Panc1 (cell line): ENCODE measurements at regions not wholly inside any gene's neighbourhood (a gene's known extent, or its start where the extent isn't known, plus 50 kb on each side); places are given as distances from the start of the nearest gene placed in this dataset.

Experiments
- ATAC-seq: fragments of 200-7000 bp; cut with Tn5 transposase; 2 replicates; pipeline ENCODE4 v1.9.1; 2020; ENCODE audit warnings: mild to moderate bottlenecking, moderate library complexity
- BruUV-seq: library from RNA; stranded (reverse); fragments of 400-500 nt; replicated peaks from 2 replicates; lab custom pipeline; 2021; lab: Mats Ljungman, UMichigan
- CTCF ChIA-PET: fragments of 300-600 bp; sonication (Branson Sonifier 250); formaldehyde crosslinking; loops from one replicate; lab custom pipeline; 2022; ENCODE audit warnings: antibody characterized with exemption; lab: Charles Lee
- POLR2A ChIA-PET: fragments of 300-600 bp; sonication (Branson Sonifier 250); formaldehyde crosslinking; loops from one replicate; lab custom pipeline; 2022; ENCODE audit warnings: antibody characterized with exemption; lab: Charles Lee
- DNase-seq: peaks from one replicate; pipeline ENCODE4 v3.0.0-alpha.2; 2010; ENCODE audit warnings: low read depth, low spot score
- H3K27ac ChIP-seq: 2 replicates; pipeline ENCODE4 v1.5.1; 2011; ENCODE audit warnings: mild to moderate bottlenecking, low read length, inconsistent platforms
- H3K27me3 ChIP-seq: fragments of 200-500 bp; sonication (Bioruptor generic); 2 replicates; pipeline ENCODE4 v1.6.0; 2014; ENCODE audit warnings: low read length, inconsistent platforms; ENCODE audit not compliant: control insufficient read depth, insufficient read depth
- H3K36me3 ChIP-seq: fragments of 200-500 bp; sonication (Bioruptor generic); 2 replicates; pipeline ENCODE4 v1.5.1; 2014; ENCODE audit warnings: inconsistent platforms, mild to moderate bottlenecking, low read length, moderate library complexity; ENCODE audit not compliant: control insufficient read depth, insufficient read depth
- H3K4me1 ChIP-seq: 2 replicates; pipeline ENCODE4 v1.5.1; 2011; ENCODE audit warnings: inconsistent platforms, mild to moderate bottlenecking, low read length, moderate library complexity; ENCODE audit not compliant: control insufficient read depth, insufficient read depth
- H3K4me3 ChIP-seq, 2 experiments: 2 replicates each; pipeline ENCODE4 v1.5.1; 2011 to 2012; ENCODE audit warnings: low read depth in 2 of 2, low read length in 2 of 2, mild to moderate bottlenecking in 2 of 2, inconsistent platforms in 1 of 2, moderate library complexity in 1 of 2
- H3K9me3 ChIP-seq: fragments of 200-500 bp; sonication (Bioruptor generic); 2 replicates; pipeline ENCODE4 v1.5.1; 2014; ENCODE audit warnings: low read depth, mild to moderate bottlenecking, inconsistent platforms, low read length, moderate library complexity; ENCODE audit not compliant: control insufficient read depth, insufficient read depth
- CTCF ChIP-seq: fragments of 450-650 bp; IDR thresholded peaks from 2 replicates; pipeline ENCODE4 v1.5.1; 2017; ENCODE audit warnings: mild to moderate bottlenecking
- POLR2AphosphoS5 ChIP-seq: IDR thresholded peaks from 2 replicates; pipeline ENCODE4 v1.6.1; 2012; ENCODE audit warnings: mild to moderate bottlenecking, low read depth, low read length, moderate library complexity
- REST ChIP-seq, 2 experiments: IDR thresholded peaks; 2 replicates each; pipeline ENCODE4 v1.6.1; 2011 to 2012; ENCODE audit warnings: low read depth in 2 of 2, control low read depth in 1 of 2, low read length in 1 of 2, mild to moderate bottlenecking in 1 of 2, moderate library complexity in 1 of 2; ENCODE audit not compliant: insufficient read depth in 1 of 2
- SIN3A ChIP-seq: IDR thresholded peaks from 2 replicates; pipeline ENCODE4 v1.6.1; 2012; ENCODE audit warnings: low read depth, mild to moderate bottlenecking, low read length, moderate library complexity, borderline replicate concordance; ENCODE audit not compliant: insufficient read depth
- TCF7L2 ChIP-seq: IDR thresholded peaks from 2 replicates; pipeline ENCODE4 v1.6.1; 2011; ENCODE audit warnings: mild to moderate bottlenecking, low read depth, low read length, inconsistent platforms
- in situ Hi-C: cut with HindIII; loops from 2 replicates; pipeline ENCODE4 v1.10.0; 2016; ENCODE audit warnings: low sequenced_read_pairs, low pct_unique_long_range_greater_than_20kb
- intact Hi-C: fragments of 100-400 bp; cut with micrococcal nuclease; formaldehyde crosslinking; loops from one replicate; pipeline ENCODE4 v1.10.0; 2022; ENCODE audit not compliant: unreplicated experiment

GRCh38 chr6:92848901-92849300, 570.5 kb downstream of the EPHA7 start:
- no peaks in the 10 kb centered on the region for H3K4me1 ChIP-seq
- POLR2A ChIA-PET, result no interaction called here
- CTCF ChIA-PET, result no interaction called here
- H3K27ac ChIP-seq, result no peak overlapping the region
- no peaks in the 10 kb centered on the region for H3K9me3 ChIP-seq
- in situ Hi-C loops, result no loop called here
- BruUV-seq, result no TSS peak
- no peaks in the 10 kb centered on the region for H3K36me3 ChIP-seq
- ATAC-seq, result no peak
- TF ChIP-seq POLR2AphosphoS5, result no peak
- TF ChIP-seq SIN3A, result no peak
- no peak for TF ChIP-seq TCF7L2
- TF ChIP-seq CTCF, result no peak
- TF ChIP-seq REST (IDR thresholded peaks at IDR 0.05; ENCODE audit: insufficient read depth in 1 of 2, low read depth in 2 of 2, low read length in 1 of 2), result no peak
- no peak overlapping the region for H3K4me3 ChIP-seq
- intact Hi-C loops, result no loop called here
- no peaks in the 10 kb centered on the region for H3K27me3 ChIP-seq
- no peak for DNase-seq

GRCh38 chr6:92848459-92848858, 570.9 kb downstream of the EPHA7 start:
- intact Hi-C loops, result no loop called here
- Histone ChIP-seq H3K9me3 (no peaks in the 10 kb centered on the region), H3K27ac (no peak overlapping the region), H3K36me3 (no peaks in the 10 kb centered on the region), H3K4me1 (no peaks in the 10 kb centered on the region), H3K4me3 (no peak overlapping the region), H3K27me3 (no peaks in the 10 kb centered on the region)
- DNase-seq (no peak), ATAC-seq (no peak)
- TF ChIP-seq POLR2AphosphoS5 (no peak), CTCF (no peak), REST (IDR thresholded peaks at IDR 0.05; ENCODE audit: insufficient read depth in 1 of 2, low read depth in 2 of 2, low read length in 1 of 2) (no peak), SIN3A (no peak), TCF7L2 (no peak)
- in situ Hi-C loops, result no loop called here
- POLR2A ChIA-PET, result no interaction called here
- no TSS peak for BruUV-seq
- CTCF ChIA-PET, result no interaction called here
